HEK293T (cell line): ENCODE measurements at regions not wholly inside any gene's neighbourhood (a gene's known extent, or its start where the extent isn't known, plus 50 kb on each side); places are given as distances from the start of the nearest gene placed in this dataset.

Source experiments
- ARNT ChIP-seq: fragments of 450-650 bp; IDR thresholded peaks from 2 replicates; pipeline ENCODE4 v1.6.1; 2017; ENCODE audit warnings: mild to moderate bottlenecking
- FOXK2 ChIP-seq: fragments of 450-650 bp; IDR thresholded peaks from 2 replicates; pipeline ENCODE4 v1.6.1; 2016; ENCODE audit warnings: mild to moderate bottlenecking
- LEF1 ChIP-seq: fragments of 450-650 bp; IDR thresholded peaks from 2 replicates; pipeline ENCODE4 v1.6.1; 2017; ENCODE audit warnings: mild to moderate bottlenecking, borderline replicate concordance
- SP1 ChIP-seq: fragments of 450-650 bp; IDR thresholded peaks from 2 replicates; pipeline ENCODE4 v1.6.1; 2017
- SUZ12 ChIP-seq: fragments of 450-650 bp; IDR thresholded peaks from 2 replicates; pipeline ENCODE4 v1.6.1; 2016; ENCODE audit warnings: mild to moderate bottlenecking
- TARDBP ChIP-seq: fragments of 450-650 bp; IDR thresholded peaks from 2 replicates; pipeline ENCODE4 v1.6.1; 2016

GRCh38 chr3:78277801-78278200 lies 1237.9 kb downstream of the ROBO2 start:
- TF ChIP-seq LEF1 (no peak), FOXK2 (no peak), ARNT (no peak), SUZ12 (no peak), SP1 (no peak), TARDBP (no peak)
